PC-3 (cell line): ENCODE measurements at regions not wholly inside any gene's neighbourhood (a gene's known extent, or its start where the extent isn't known, plus 50 kb on each side); places are given as distances from the start of the nearest gene placed in this dataset.

Experiments used
- ATAC-seq: fragments of 200-7000 bp; cut with Tn5 transposase; 2 replicates; pipeline ENCODE4 v1.9.1; 2020; ENCODE audit warnings: mild to moderate bottlenecking, moderate library complexity
- BruUV-seq: library from RNA; stranded (reverse); fragments of 400-500 nt; replicated peaks from 2 replicates; lab custom pipeline; 2021; lab: Mats Ljungman, UMichigan
- CTCF ChIA-PET: fragments of 300-600 bp; sonication (Branson Sonifier 250); formaldehyde crosslinking; loops from one replicate; lab custom pipeline; 2022; ENCODE audit warnings: antibody characterized with exemption; lab: Charles Lee
- POLR2A ChIA-PET: fragments of 300-600 bp; sonication (Branson Sonifier 250); formaldehyde crosslinking; loops from one replicate; lab custom pipeline; 2022; ENCODE audit warnings: antibody characterized with exemption; ENCODE audit not compliant: unreplicated experiment; lab: Charles Lee
- DNase-seq: peaks from one replicate; pipeline ENCODE4 v3.0.0-alpha.2; 2015
- H2AFZ ChIP-seq: fragments of 300-600 bp; sonication (generic); 2 replicates; pipeline ENCODE4 v1.6.0; 2016; ENCODE audit warnings: antibody characterized with exemption, low read length
- H3F3A ChIP-seq: fragments of 300-600 bp; sonication (generic); one replicate; pipeline ENCODE4 v1.6.0; 2017; ENCODE audit warnings: antibody characterized with exemption, low read length, control low read depth, mild to moderate bottlenecking; ENCODE audit not compliant: unreplicated experiment
- H3K27ac ChIP-seq: fragments of 300-600 bp; sonication (generic); 2 replicates; pipeline ENCODE4 v1.5.1; 2016; ENCODE audit warnings: mild to moderate bottlenecking, low read length
- H3K27me3 ChIP-seq: fragments of 300-600 bp; sonication (generic); 2 replicates; pipeline ENCODE4 v1.6.1; 2016; ENCODE audit warnings: low read length, mixed read lengths
- H3K36me3 ChIP-seq: fragments of 300-600 bp; sonication (generic); 2 replicates; pipeline ENCODE4 v1.6.1; 2016; ENCODE audit warnings: low read depth, mixed run types, low read length, mixed read lengths
- H3K4me1 ChIP-seq: fragments of 300-600 bp; sonication (generic); 2 replicates; pipeline ENCODE4 v1.5.1; 2016; ENCODE audit warnings: low read length; ENCODE audit not compliant: insufficient read depth
- H3K4me2 ChIP-seq: fragments of 300-600 bp; sonication (generic); 2 replicates; pipeline ENCODE4 v1.6.0; 2016; ENCODE audit warnings: low read length
- H3K4me3 ChIP-seq: fragments of 300-600 bp; sonication (generic); 2 replicates; pipeline ENCODE4 v1.5.1; 2016; ENCODE audit warnings: mild to moderate bottlenecking, low read length, mixed read lengths
- H3K79me2 ChIP-seq: fragments of 300-600 bp; sonication (generic); 2 replicates; pipeline ENCODE4 v1.6.1; 2017; ENCODE audit warnings: low read length, mixed read lengths
- H3K9ac ChIP-seq: fragments of 300-600 bp; sonication (generic); 2 replicates; pipeline ENCODE4 v1.6.0; 2016; ENCODE audit warnings: mild to moderate bottlenecking, low read length
- H3K9me2 ChIP-seq: fragments of 300-600 bp; sonication (generic); replicated peaks from 2 replicates; pipeline ENCODE4 v1.6.1; 2016; ENCODE audit warnings: mixed run types, low read length, mixed read lengths
- H3K9me3 ChIP-seq: fragments of 300-600 bp; sonication (generic); 2 replicates; pipeline ENCODE4 v1.6.1; 2016; ENCODE audit warnings: low read length, mixed read lengths
- H4K20me1 ChIP-seq: fragments of 300-600 bp; sonication (generic); 2 replicates; pipeline ENCODE4 v1.6.1; 2016; ENCODE audit warnings: low read length, mixed read lengths
- CTCF ChIP-seq: fragments of 300-600 bp; sonication (generic); conservative IDR thresholded peaks from 2 replicates; pipeline ENCODE4 v1.5.1; 2017; ENCODE audit warnings: antibody characterized with exemption, low read depth, mild to moderate bottlenecking, low read length
- EZH2 ChIP-seq: fragments of 300-600 bp; sonication (generic); IDR thresholded peaks from one replicate; pipeline ENCODE4 v1.6.1; 2017; ENCODE audit warnings: antibody characterized with exemption, mild to moderate bottlenecking, low read length; ENCODE audit not compliant: unreplicated experiment
- EZH2phosphoT487 ChIP-seq: fragments of 300-600 bp; sonication (generic); IDR thresholded peaks from 2 replicates; pipeline ENCODE4 v1.6.1; 2018; ENCODE audit warnings: mild to moderate bottlenecking, antibody characterized with exemption, low read length, borderline replicate concordance
- intact Hi-C: fragments of 100-400 bp; cut with micrococcal nuclease; formaldehyde crosslinking; loops from 2 replicates; pipeline ENCODE4 v1.9.0; 2023

DNA sequence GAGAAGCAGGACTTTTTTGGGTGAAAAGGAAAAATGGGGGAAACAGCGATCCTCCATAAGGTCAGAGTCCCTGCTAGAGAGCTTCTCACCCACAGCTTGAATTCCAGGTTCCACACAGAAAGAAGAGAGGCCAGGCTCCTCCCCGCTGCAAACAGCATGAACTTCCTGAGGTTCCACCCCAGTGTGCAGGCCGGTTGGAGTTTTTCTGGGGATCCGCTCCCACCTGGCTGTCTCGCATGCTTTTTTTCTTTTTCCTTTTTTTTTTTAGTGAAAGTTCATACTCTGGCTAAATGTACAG lies 595.1 kb upstream of the ZP4 start:
- ATAC-seq (peak; percentile 79), DNase-seq (peak; percentile 37)
- H3K9me3 ChIP-seq, result no peaks in the 10 kb centered on the region
- no peaks in the 10 kb centered on the region for H3K27me3 ChIP-seq
- peak overlapping the region; percentile 52 for H3K27ac ChIP-seq
- peaks cover 24% of the 10 kb centered on the region for H3K79me2 ChIP-seq
- H3F3A ChIP-seq, result no peaks in the 10 kb centered on the region
- POLR2A ChIA-PET, result interaction anchor here (0.7 kb wide), 1 partner anchor 823 kb away, joined by 3 read pairs; no protein-coding TSS in a partner anchor
- peak overlapping the region; percentile 80 for H2AFZ ChIP-seq
- intact Hi-C loops, result loop anchor here (10.0 kb wide), 1 partner anchor 769 kb away; no protein-coding TSS in a partner anchor
- H3K4me1 ChIP-seq, result peaks cover 16% of the 10 kb centered on the region
- CTCF ChIA-PET, result interaction anchor here (0.5 kb wide), 1 partner anchor 391 kb away, joined by 7 read pairs; no protein-coding TSS in a partner anchor
- H3K9ac ChIP-seq, result peak overlapping the region; percentile 66
- peak overlapping the region; percentile 78 for H3K4me3 ChIP-seq
- no peaks in the 10 kb centered on the region for H4K20me1 ChIP-seq
- no TSS peak for BruUV-seq
- TF ChIP-seq EZH2phosphoT487, result no peak
- TF ChIP-seq CTCF, result no peak
- no peak for TF ChIP-seq EZH2
- H3K9me2 ChIP-seq, result no peaks in the 10 kb centered on the region
- peak overlapping the region; percentile 74 for H3K4me2 ChIP-seq
- no peaks in the 10 kb centered on the region for H3K36me3 ChIP-seq

GRCh38 chr1:238485057-238485911 lies 594.6 kb upstream of the ZP4 start:
- H3K9me2 ChIP-seq, result no peaks in the 10 kb centered on the region
- ChIA-PET CTCF (interaction anchor here (0.5 kb wide), 1 partner anchor 391 kb away, joined by 7 read pairs; no protein-coding TSS in a partner anchor), POLR2A (interaction anchor here (0.7 kb wide), 1 partner anchor 823 kb away, joined by 3 read pairs; no protein-coding TSS in a partner anchor)
- TSS peak; percentile 65 for BruUV-seq
- H3K36me3 ChIP-seq, result no peaks in the 10 kb centered on the region
- H3K27ac ChIP-seq, result peak overlapping the region; percentile 52
- peak overlapping the region; percentile 74 for H3K4me2 ChIP-seq
- H3K9ac ChIP-seq, result peak overlapping the region; percentile 66
- H3K27me3 ChIP-seq, result no peaks in the 10 kb centered on the region
- H4K20me1 ChIP-seq, result no peaks in the 10 kb centered on the region
- no peaks in the 10 kb centered on the region for H3F3A ChIP-seq
- ATAC-seq (peak; percentile 86), DNase-seq (peak; percentile 60)
- peak overlapping the region; percentile 80 for H2AFZ ChIP-seq
- H3K79me2 ChIP-seq, result peaks cover 24% of the 10 kb centered on the region
- intact Hi-C loops, result loop anchor here (10.0 kb wide), 1 partner anchor 770 kb away; no protein-coding TSS in a partner anchor
- H3K4me1 ChIP-seq, result peaks cover 16% of the 10 kb centered on the region
- H3K4me3 ChIP-seq, result peak overlapping the region; percentile 78
- TF ChIP-seq EZH2, result no peak
- H3K9me3 ChIP-seq, result no peaks in the 10 kb centered on the region

DNA sequence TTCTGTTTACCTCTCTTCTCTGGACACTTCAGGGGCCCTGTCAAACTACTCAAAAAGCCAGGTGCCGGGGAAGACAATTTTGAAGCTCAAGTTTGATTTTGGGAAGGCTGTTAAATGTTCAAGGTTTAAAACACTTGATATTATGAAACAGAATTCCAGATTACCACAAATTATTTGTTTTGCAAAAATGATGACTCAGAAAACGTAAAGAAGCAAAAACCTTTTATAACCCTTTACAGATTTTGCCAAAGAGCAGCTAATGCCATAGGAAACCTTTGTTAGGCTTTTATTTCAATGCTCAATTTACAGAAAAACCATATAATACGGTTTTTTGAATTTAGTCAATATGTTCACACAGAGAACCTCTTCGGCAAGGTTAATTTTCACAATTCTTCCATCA lies 593.4 kb upstream of the ZP4 start:
- H3K27ac ChIP-seq, result no peak overlapping the region
- H3K4me3 ChIP-seq, result peak overlapping the region; percentile 78
- intact Hi-C loops, result loop anchor here (10.0 kb wide), 1 partner anchor 771 kb away; no protein-coding TSS in a partner anchor
- H3K9me3 ChIP-seq, result no peaks in the 10 kb centered on the region
- H3K36me3 ChIP-seq, result no peaks in the 10 kb centered on the region
- CTCF ChIA-PET, result no interaction called here
- peak overlapping the region; percentile 66; the same call in 1 of the 2 replicates for H3K9ac ChIP-seq
- DNase-seq (peak; percentile 26), ATAC-seq (no peak)
- TF ChIP-seq EZH2phosphoT487 (no peak), CTCF (no peak), EZH2 (no peak)
- POLR2A ChIA-PET, result interaction anchor here (0.7 kb wide), 1 partner anchor 634 kb away, joined by 4 read pairs; no protein-coding TSS in a partner anchor
- H3K27me3 ChIP-seq, result no peaks in the 10 kb centered on the region
- H4K20me1 ChIP-seq, result no peaks in the 10 kb centered on the region
- H3F3A ChIP-seq, result no peaks in the 10 kb centered on the region
- no peaks in the 10 kb centered on the region for H3K9me2 ChIP-seq
- H3K79me2 ChIP-seq, result peaks cover 24% of the 10 kb centered on the region
- H2AFZ ChIP-seq, result 0 out of 2 replicates have a peak overlapping the region, but pooled peaks have one; percentile 80
- H3K4me1 ChIP-seq, result peaks cover 16% of the 10 kb centered on the region
- no TSS peak for BruUV-seq
- H3K4me2 ChIP-seq, result peak overlapping the region; percentile 74
